Mesenchymal stem cell (in vitro differentiated cells and primary cell): ENCODE measurements at regions not wholly inside any gene's neighbourhood (a gene's known extent, or its start where the extent isn't known, plus 50 kb on each side); places are given as distances from the start of the nearest gene placed in this dataset.

Experiments
- DNase-seq: peaks from one replicate; pipeline ENCODE4 v3.0.0-alpha.2; 2013
- H2AFZ ChIP-seq: one replicate; pipeline ENCODE4 v1.6.1; 2013; ENCODE audit warnings: low read depth, mild to moderate bottlenecking, control low read depth, inconsistent platforms, low read length, moderate library complexity
- H2AK5ac ChIP-seq: 2 replicates; pipeline ENCODE4 v1.6.1; 2013; ENCODE audit warnings: low read length, moderate library complexity, mild to moderate bottlenecking, inconsistent platforms; ENCODE audit not compliant: severe bottlenecking
- H2BK120ac ChIP-seq: one replicate; pipeline ENCODE4 v1.6.1; 2013; ENCODE audit warnings: low read depth, mild to moderate bottlenecking, inconsistent platforms, low read length, moderate library complexity
- H2BK12ac ChIP-seq, 2 experiments: one replicate each; pipeline ENCODE4 v1.6.1; 2013; ENCODE audit warnings: inconsistent platforms in 2 of 2, low read length in 2 of 2, mild to moderate bottlenecking in 2 of 2, moderate library complexity in 2 of 2, control low read depth in 1 of 2
- H2BK15ac ChIP-seq: one replicate; pipeline ENCODE4 v1.6.1; 2013; ENCODE audit warnings: mild to moderate bottlenecking, low read depth, inconsistent platforms; ENCODE audit not compliant: poor library complexity, severe bottlenecking
- H2BK5ac ChIP-seq: 2 replicates; pipeline ENCODE4 v1.6.1; 2013; ENCODE audit warnings: low read depth, mild to moderate bottlenecking, low read length, control low read depth, inconsistent platforms; ENCODE audit not compliant: poor library complexity, severe bottlenecking
- H3K14ac ChIP-seq, 2 experiments: one replicate each; pipeline ENCODE4 v1.6.1; 2013; ENCODE audit warnings: inconsistent platforms in 2 of 2, low read length in 2 of 2, control low read depth in 1 of 2, mild to moderate bottlenecking in 1 of 2, moderate library complexity in 1 of 2
- H3K18ac ChIP-seq, 2 experiments: one replicate each; pipeline ENCODE4 v1.6.1; 2013; ENCODE audit warnings: inconsistent platforms in 2 of 2, low read length in 2 of 2, control low read depth in 1 of 2, low read depth in 1 of 2, mild to moderate bottlenecking in 1 of 2
- H3K23ac ChIP-seq, 2 experiments: one replicate each; pipeline ENCODE4 v1.6.1; 2013; ENCODE audit warnings: inconsistent platforms in 2 of 2, low read length in 2 of 2, mild to moderate bottlenecking in 2 of 2, moderate library complexity in 2 of 2, control low read depth in 1 of 2
- H3K27ac ChIP-seq: 2 replicates; pipeline ENCODE4 v1.5.1; 2013; ENCODE audit warnings: mild to moderate bottlenecking, moderate library complexity, low read length, control low read depth, inconsistent platforms; ENCODE audit not compliant: poor library complexity, severe bottlenecking
- H3K27me3 ChIP-seq, 2 experiments: 2 replicates each; pipeline versions ENCODE4 v1.6.1 to v1.7.0; 2013; ENCODE audit warnings: low read length in 2 of 2, mild to moderate bottlenecking in 2 of 2, moderate library complexity in 2 of 2, control low read depth in 1 of 2, inconsistent platforms in 1 of 2; ENCODE audit not compliant: control insufficient read depth in 1 of 2, insufficient read depth in 1 of 2
- H3K36me3 ChIP-seq, 2 experiments: 2 replicates each; pipeline versions ENCODE4 v1.6.1 to v1.7.0; 2013; ENCODE audit warnings: low read length in 2 of 2, control low read depth in 1 of 2, inconsistent platforms in 1 of 2, low read depth in 1 of 2, mild to moderate bottlenecking in 1 of 2; ENCODE audit not compliant: insufficient read depth in 2 of 2, control insufficient read depth in 1 of 2
- H3K4ac ChIP-seq, 2 experiments: one replicate each; pipeline ENCODE4 v1.6.1; 2013; ENCODE audit warnings: inconsistent platforms in 2 of 2, low read length in 2 of 2, mild to moderate bottlenecking in 2 of 2, moderate library complexity in 2 of 2, control low read depth in 1 of 2, low read depth in 1 of 2
- H3K4me1 ChIP-seq: 2 replicates; pipeline ENCODE4 v1.6.1; 2013; ENCODE audit warnings: low read depth, low read length, control low read depth; ENCODE audit not compliant: control insufficient read depth, insufficient read depth
- H3K4me2 ChIP-seq: 2 replicates; pipeline ENCODE4 v1.6.1; 2013; ENCODE audit warnings: low read length, mild to moderate bottlenecking, inconsistent platforms; ENCODE audit not compliant: poor library complexity, severe bottlenecking
- H3K4me3 ChIP-seq, 2 experiments: 2 replicates each; pipeline versions ENCODE4 v1.5.1 to v1.7.0; 2013; ENCODE audit warnings: low read length in 2 of 2, mild to moderate bottlenecking in 2 of 2, control low read depth in 1 of 2, low read depth in 1 of 2; ENCODE audit not compliant: insufficient read depth in 1 of 2
- H3K79me1 ChIP-seq: replicated peaks from 2 replicates; pipeline ENCODE4 v1.6.1; 2013; ENCODE audit warnings: mild to moderate bottlenecking, control low read depth, low read length, inconsistent platforms; ENCODE audit not compliant: poor library complexity, severe bottlenecking
- H3K9ac ChIP-seq: 2 replicates; pipeline ENCODE4 v1.7.0; 2013; ENCODE audit warnings: mild to moderate bottlenecking, low read length, moderate library complexity
- H3K9me3 ChIP-seq: 2 replicates; pipeline ENCODE4 v1.7.0; 2013; ENCODE audit warnings: mild to moderate bottlenecking, low read length; ENCODE audit not compliant: control insufficient read depth
- H4K8ac ChIP-seq: one replicate; pipeline ENCODE4 v1.6.1; 2013; ENCODE audit warnings: inconsistent platforms, mild to moderate bottlenecking, low read length, moderate library complexity
- H4K91ac ChIP-seq: one replicate; pipeline ENCODE4 v1.6.1; 2013; ENCODE audit warnings: mild to moderate bottlenecking, low read length, inconsistent platforms
- WGBS: methylation state at CpG from one replicate; pipeline ENCODE4 v1.1.7; 2013; ENCODE audit warnings: mixed read lengths; 5-methylcytosine and 5-hydroxymethylcytosine counted together

GRCh38 chr20:12156252-12156651, 238.6 kb downstream of the BTBD3 start:
- H2BK12ac ChIP-seq = no peak overlapping the region
- no peak overlapping the region for H2BK5ac ChIP-seq
- H3K27ac ChIP-seq = no peak overlapping the region
- no peak overlapping the region for H2BK15ac ChIP-seq
- no peaks in the 10 kb centered on the region for H3K79me1 ChIP-seq
- no peak overlapping the region for H2AFZ ChIP-seq
- no peak overlapping the region for H2AK5ac ChIP-seq
- no peak overlapping the region for H3K14ac ChIP-seq
- no peak overlapping the region for H4K8ac ChIP-seq
- H2BK120ac ChIP-seq = no peak overlapping the region
- no peak overlapping the region for H3K4ac ChIP-seq
- H4K91ac ChIP-seq = no peak overlapping the region
- DNase-seq = no peak
- H3K9ac ChIP-seq = no peak overlapping the region
- H3K9me3 ChIP-seq = no peaks in the 10 kb centered on the region
- no peak overlapping the region for H3K4me3 ChIP-seq
- no peaks in the 10 kb centered on the region for H3K27me3 ChIP-seq
- H3K18ac ChIP-seq = no peak overlapping the region
- 90% methylated on average over 3 of the region's 4 CpGs for WGBS
- no peaks in the 10 kb centered on the region for H3K36me3 ChIP-seq
- H3K23ac ChIP-seq = no peak overlapping the region
- no peak overlapping the region for H3K4me2 ChIP-seq
- no peaks in the 10 kb centered on the region for H3K4me1 ChIP-seq

GRCh38 chr20:12159261-12159660, 241.6 kb downstream of the BTBD3 start:
- H3K4me1 ChIP-seq = no peaks in the 10 kb centered on the region
- no peak overlapping the region for H2AK5ac ChIP-seq
- H3K27ac ChIP-seq = no peak overlapping the region
- no peak overlapping the region for H3K18ac ChIP-seq
- H3K4me3 ChIP-seq = no peak overlapping the region
- no peak overlapping the region for H3K4me2 ChIP-seq
- no peaks in the 10 kb centered on the region for H3K27me3 ChIP-seq
- no peak overlapping the region for H3K23ac ChIP-seq
- no peaks in the 10 kb centered on the region for H3K9me3 ChIP-seq
- H2BK12ac ChIP-seq = no peak overlapping the region
- H2BK120ac ChIP-seq = no peak overlapping the region
- WGBS = 96% methylated on average over 6 of the region's 6 CpGs
- H2BK15ac ChIP-seq = no peak overlapping the region
- H2AFZ ChIP-seq = no peak overlapping the region
- no peak overlapping the region for H3K4ac ChIP-seq
- no peak for DNase-seq
- no peak overlapping the region for H4K91ac ChIP-seq
- H4K8ac ChIP-seq = no peak overlapping the region
- no peaks in the 10 kb centered on the region for H3K79me1 ChIP-seq
- no peaks in the 10 kb centered on the region for H3K36me3 ChIP-seq
- no peak overlapping the region for H3K14ac ChIP-seq
- no peak overlapping the region for H3K9ac ChIP-seq
- no peak overlapping the region for H2BK5ac ChIP-seq

- 60% methylated on average over 1 of the region's 2 CpGs for WGBS
- Histone ChIP-seq H3K9ac (no peak overlapping the region), H3K4me2 (no peak overlapping the region), H3K4ac (no peak overlapping the region), H3K36me3 (no peaks in the 10 kb centered on the region), H3K14ac (no peak overlapping the region), H4K91ac (no peak overlapping the region), H3K4me1 (no peaks in the 10 kb centered on the region), H2AFZ (no peak overlapping the region), H3K18ac (no peak overlapping the region), H2BK12ac (no peak overlapping the region), H3K4me3 (no peak overlapping the region), H3K79me1 (no peaks in the 10 kb centered on the region), H2BK15ac (no peak overlapping the region), H3K23ac (no peak overlapping the region), H2BK5ac (no peak overlapping the region), H3K27me3 (no peaks in the 10 kb centered on the region), H2BK120ac (no peak overlapping the region), H4K8ac (no peak overlapping the region), H3K27ac (no peak overlapping the region), H3K9me3 (no peaks in the 10 kb centered on the region), H2AK5ac (no peak overlapping the region)
- DNase-seq = no peak
These were observed 244.0 kb downstream of the BTBD3 start for GRCh38 chr20:12161734-12162133.

- Histone ChIP-seq H3K23ac (no peak overlapping the region), H2BK15ac (no peak overlapping the region), H3K9ac (peak overlapping the region; percentile 65), H3K18ac (peak overlapping the region in 1 of 2 experiments; percentile 18), H2AK5ac (no peak overlapping the region), H3K4me1 (no peaks in the 10 kb centered on the region), H3K4me2 (no peak overlapping the region), H3K27ac (no peak overlapping the region), H3K9me3 (peaks cover 16% of the 10 kb centered on the region), H3K4me3 (no peak overlapping the region), H3K4ac (no peak overlapping the region), H3K79me1 (no peaks in the 10 kb centered on the region), H2AFZ (no peak overlapping the region), H2BK12ac (peak overlapping the region in 1 of 2 experiments; percentile 45), H3K14ac (peak overlapping the region in 1 of 2 experiments; percentile 83), H3K36me3 (no peaks in the 10 kb centered on the region), H2BK5ac (no peak overlapping the region), H4K8ac (peak overlapping the region; percentile 5), H3K27me3 (no peaks in the 10 kb centered on the region), H2BK120ac (no peak overlapping the region), H4K91ac (no peak overlapping the region)
- WGBS = 57% methylated on average over 4 of the region's 4 CpGs
- DNase-seq = peak; percentile 89
These were observed 248.5 kb downstream of the BTBD3 start for GRCh38 chr20:12166053-12166717.
